ENCODE measurements at regions not wholly inside any gene's neighbourhood (a gene's known extent, or its start where the extent isn't known, plus 50 kb on each side); places are given as distances from the start of the nearest gene placed in this dataset.

GRCh38 chr21:38985568-38986378 is 180.0 kb downstream of the ETS2 start:
- no peak for TF ChIP-seq CTCF (IDR thresholded peaks at IDR 0.05; ENCODE audit: control extremely low read depth, extremely low read depth, low read depth, missing control alignments)

GRCh38 chr21:38984982-38985567 is 179.3 kb downstream of the ETS2 start:
- POLR2A ChIA-PET: no interaction called here
- no peak for TF ChIP-seq CTCF (IDR thresholded peaks at IDR 0.05; ENCODE audit: control extremely low read depth, extremely low read depth, low read depth, missing control alignments)
- DNase-seq (ENCODE audit: extremely low spot score): no peak
- CTCF ChIA-PET: no interaction called here

More at GRCh38 chr21:38985568-38986378, 180.0 kb downstream of the ETS2 start:
- ChIA-PET POLR2A (no interaction called here), CTCF (no interaction called here)
- peak; percentile 45 for DNase-seq (ENCODE audit: extremely low spot score)

- ChIA-PET CTCF (no interaction called here), POLR2A (no interaction called here)
- TF ChIP-seq CTCF (IDR thresholded peaks at IDR 0.05; ENCODE audit: control extremely low read depth, extremely low read depth, low read depth, missing control alignments): no peak
- DNase-seq (ENCODE audit: extremely low spot score): no peak
Measured at GRCh38 chr21:38984568-38984967, 178.8 kb downstream of the ETS2 start.

- no peak for DNase-seq (ENCODE audit: extremely low spot score)
- POLR2A ChIA-PET: no interaction called here
- no peak for TF ChIP-seq CTCF (IDR thresholded peaks at IDR 0.05; ENCODE audit: control extremely low read depth, extremely low read depth, low read depth, missing control alignments)
- CTCF ChIA-PET: no interaction called here
Measured at GRCh38 chr21:38983560-38983959, 177.8 kb downstream of the ETS2 start.

GRCh38 chr21:38982804-38983203 is 177.1 kb downstream of the ETS2 start:
- ChIA-PET CTCF (no interaction called here), POLR2A (no interaction called here)
- TF ChIP-seq CTCF (IDR thresholded peaks at IDR 0.05; ENCODE audit: control extremely low read depth, extremely low read depth, low read depth, missing control alignments): no peak
- DNase-seq (ENCODE audit: extremely low spot score): no peak

- CTCF ChIA-PET: no interaction called here
- TF ChIP-seq CTCF (IDR thresholded peaks at IDR 0.05; ENCODE audit: control extremely low read depth, extremely low read depth, low read depth, missing control alignments): no peak
- POLR2A ChIA-PET: no interaction called here
- no peak for DNase-seq (ENCODE audit: extremely low spot score)
Measured at GRCh38 chr21:38982096-38982495, 176.4 kb downstream of the ETS2 start.
